NCI-H2171 (cell line): ENCODE measurements at regions not wholly inside any gene's neighbourhood (a gene's known extent, or its start where the extent isn't known, plus 50 kb on each side); places are given as distances from the start of the nearest gene placed in this dataset.
A peak's percentile ranks its signal among the peaks of the same experiment; 100 is the strongest.
"Not testable (repeated sequence)": the region's sequence is repeated elsewhere in the genome, so short reads cannot be mapped to it uniquely, and the experiment has no call there.

Source experiments
- DNase-seq: peaks from one replicate; lab custom pipeline; 2025; lab: John Stamatoyannopoulos, UW

DNA sequence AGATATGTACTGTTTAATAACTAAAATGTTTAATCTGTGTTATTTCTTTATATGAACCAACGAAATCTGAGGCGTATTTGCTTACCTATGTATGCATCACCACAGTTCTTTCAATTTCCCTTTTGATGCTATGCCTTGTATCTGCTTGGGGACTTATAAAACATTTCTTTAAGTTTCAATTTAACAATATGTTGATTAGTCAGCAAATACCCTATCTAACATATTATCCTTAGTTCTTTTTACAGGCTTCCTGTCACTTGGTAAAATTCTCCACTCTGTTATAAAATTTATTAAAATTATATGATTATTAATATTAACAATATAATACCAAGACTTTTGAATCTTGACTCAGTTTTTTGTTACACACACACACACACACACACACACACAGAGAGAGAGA is 174.3 kb downstream of the CPS1 start:
- no peak for DNase-seq

DNA sequence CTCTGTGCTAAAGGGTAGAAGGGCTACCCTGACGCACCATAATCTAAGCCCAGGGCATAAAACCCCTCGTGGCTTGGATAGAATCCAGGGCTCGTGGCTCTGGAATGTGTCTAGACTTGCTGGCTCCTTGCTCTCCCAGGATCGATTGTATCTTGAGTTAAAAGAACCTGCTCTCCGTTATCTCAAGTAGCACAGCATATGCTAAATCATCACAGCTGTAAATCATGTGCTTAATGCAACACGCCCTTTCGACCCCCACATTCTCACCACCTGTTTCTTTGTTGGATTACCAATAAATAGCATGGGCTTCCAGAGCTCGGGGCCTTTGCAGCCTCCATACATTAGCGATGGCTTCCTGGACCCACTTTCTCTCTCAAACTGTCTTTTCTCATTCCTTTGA is 190.4 kb downstream of the CPS1 start:
- DNase-seq, result peak; percentile 49

DNA sequence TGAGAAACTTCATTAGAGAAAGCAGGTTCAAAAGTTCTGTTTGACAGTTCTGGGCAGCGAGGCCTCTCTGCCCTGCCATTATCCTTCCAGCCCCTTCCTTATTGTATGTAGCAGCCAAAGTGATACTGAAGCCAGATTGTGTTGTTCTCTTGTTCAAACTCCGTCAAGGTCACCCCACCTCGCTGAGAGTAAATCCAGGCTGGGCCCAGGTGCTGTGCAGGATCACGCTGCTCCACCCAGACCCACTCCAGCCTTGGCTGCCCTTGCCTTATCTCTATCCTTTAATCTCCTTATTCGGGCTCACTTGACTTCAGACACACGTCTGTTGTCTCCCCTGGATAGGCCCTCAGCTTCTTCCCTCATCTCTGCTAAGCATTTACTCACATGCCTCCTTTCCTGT is 196.1 kb downstream of the CPS1 start:
- DNase-seq, result no peak

- DNase-seq, result no peak
Observed at GRCh38 chr2:210753386-210753785, 197.0 kb downstream of the CPS1 start.

- DNase-seq, result no peak
Observed at GRCh38 chr2:210756855-210757254, 200.5 kb downstream of the CPS1 start.

- no peak for DNase-seq
Observed at GRCh38 chr2:210762604-210763588, 206.5 kb downstream of the CPS1 start.

- no peak for DNase-seq
Observed at GRCh38 chr2:210768329-210768910, 212.0 kb downstream of the CPS1 start.

DNA sequence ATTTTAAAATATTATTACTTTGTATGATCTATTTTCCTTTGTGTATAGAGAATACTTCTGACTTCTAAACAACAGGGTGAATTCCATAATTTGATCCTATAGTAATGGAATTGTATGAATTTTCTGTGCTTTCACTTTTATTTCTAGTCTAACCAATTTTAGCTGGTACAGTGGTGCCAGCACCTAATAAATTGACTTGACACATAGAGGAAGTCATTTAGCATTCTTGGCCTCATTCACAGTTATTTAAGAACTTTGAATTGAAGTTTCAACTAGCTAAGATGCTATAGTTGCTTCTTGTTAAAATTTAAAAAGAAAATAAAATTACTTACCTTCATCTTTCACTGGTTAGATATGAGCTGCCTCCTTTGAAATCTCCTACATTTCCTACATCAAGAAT is 220.4 kb downstream of the CPS1 start:
- no peak for DNase-seq

GRCh38 chr2:210782222-210782621 is 225.8 kb downstream of the CPS1 start:
- DNase-seq, result no peak

DNA sequence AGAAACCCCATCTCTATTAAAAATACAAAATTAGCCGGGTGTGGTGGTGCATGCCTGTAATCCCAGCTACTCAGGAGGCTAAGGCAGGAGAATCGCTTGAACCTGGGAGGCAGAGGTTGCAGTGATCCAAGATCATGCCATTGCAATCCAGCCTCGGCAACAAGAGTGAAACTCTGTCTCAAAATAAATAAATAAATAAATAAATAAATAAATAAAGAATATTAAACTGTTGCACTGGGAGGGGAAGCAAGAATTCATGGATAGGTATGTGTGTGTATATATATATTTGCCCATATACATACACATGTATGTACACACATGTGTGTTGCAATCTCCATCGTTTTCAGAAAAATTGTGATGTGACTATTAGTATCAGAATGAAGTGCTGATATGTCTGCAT is 231.4 kb downstream of the CPS1 start:
- DNase-seq, result not testable (repeated sequence)

GRCh38 chr2:210792000-210792399 is 235.6 kb downstream of the CPS1 start:
- no peak for DNase-seq

DNA sequence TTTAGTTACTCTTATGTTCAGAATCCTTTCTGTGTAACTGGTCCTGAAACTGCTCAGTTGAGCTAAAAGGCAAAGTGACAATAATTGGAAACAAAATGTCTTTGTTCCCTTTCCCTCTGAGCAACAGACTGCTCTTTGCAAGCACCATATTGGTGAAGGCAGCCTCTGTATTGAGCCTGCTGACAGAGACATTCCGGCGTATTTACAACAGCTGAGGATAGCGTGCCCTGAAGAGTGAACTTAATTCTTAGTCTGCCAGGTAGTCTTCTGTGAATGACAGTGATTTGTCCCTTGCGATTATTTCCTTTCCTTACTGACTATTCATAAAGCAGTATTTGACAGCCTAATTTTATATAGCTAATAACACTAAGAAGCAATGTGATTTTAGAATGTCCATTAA is 239.1 kb downstream of the CPS1 start:
- DNase-seq, result no peak

GRCh38 chr2:210798180-210798579 is 241.8 kb downstream of the CPS1 start:
- DNase-seq, result no peak

- no peak for DNase-seq
Observed at GRCh38 chr2:210814251-210815025, 258.0 kb downstream of the CPS1 start.

DNA sequence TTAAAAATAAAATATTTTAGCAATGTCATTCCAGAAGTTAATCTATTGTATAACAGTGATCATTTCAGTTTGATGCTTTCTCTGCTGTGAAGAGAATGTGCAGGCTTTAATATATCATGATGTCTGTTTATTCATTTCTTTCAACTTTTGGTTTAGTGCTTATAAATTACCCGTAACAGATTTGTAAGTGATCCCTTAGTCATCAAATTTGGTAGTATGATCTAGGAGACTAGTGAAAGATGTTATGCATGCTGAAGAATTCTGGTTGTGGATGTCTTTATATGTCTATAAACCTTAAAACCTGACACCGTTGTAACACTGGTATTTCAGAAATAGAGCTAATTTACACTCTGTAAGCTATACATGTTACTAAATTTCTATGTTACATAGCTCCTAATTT is 260.4 kb downstream of the CPS1 start:
- no peak for DNase-seq

GRCh38 chr2:210818473-210818872 is 262.1 kb downstream of the CPS1 start:
- DNase-seq, result no peak

DNA sequence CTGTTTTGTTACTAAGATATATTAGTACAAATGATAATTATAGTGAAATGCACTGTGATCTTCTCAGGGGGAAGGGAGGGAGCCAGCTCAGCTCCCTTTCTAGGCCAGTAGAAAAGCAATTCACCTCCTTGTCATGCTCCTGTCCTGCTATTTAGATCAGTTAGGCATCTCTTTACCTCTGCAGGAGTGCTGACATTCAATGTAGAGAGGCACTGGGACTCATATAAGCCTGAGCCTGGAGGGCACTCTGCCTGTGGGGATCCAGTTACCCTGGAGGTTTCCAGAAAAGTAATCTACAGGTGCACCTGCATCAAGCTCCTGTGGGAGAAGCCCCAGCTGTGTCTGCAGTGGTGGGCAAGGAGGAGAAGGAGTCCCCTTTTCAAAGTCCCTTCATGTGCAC is 277.0 kb downstream of the CPS1 start:
- DNase-seq, result no peak

GRCh38 chr2:210839034-210839433 is 282.6 kb downstream of the CPS1 start:
- no peak for DNase-seq

- DNase-seq, result no peak
Observed at GRCh38 chr2:210839450-210839849, 283.1 kb downstream of the CPS1 start.

GRCh38 chr2:210842896-210843295 is 286.5 kb downstream of the CPS1 start:
- DNase-seq, result no peak

DNA sequence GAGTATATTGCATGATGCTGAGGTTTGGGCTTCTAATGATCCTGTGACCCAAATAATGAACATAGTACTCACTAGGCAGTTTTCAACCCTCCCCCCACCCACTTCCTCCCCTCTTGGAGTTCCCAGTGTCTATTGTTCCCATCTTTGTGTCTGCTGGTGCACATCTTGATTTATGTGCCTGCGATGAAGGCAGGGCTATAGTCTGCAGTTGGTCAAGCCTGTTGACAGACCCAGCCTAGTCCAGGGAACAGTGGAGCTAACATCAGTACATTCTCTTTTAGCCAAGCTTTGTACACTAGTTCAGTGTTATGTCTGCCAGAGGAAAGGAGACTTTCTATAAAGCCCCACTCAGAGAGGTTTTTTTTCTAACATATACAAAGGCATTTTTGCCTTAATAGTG is 287.6 kb downstream of the CPS1 start:
- DNase-seq, result no peak

- DNase-seq, result no peak
Observed at GRCh38 chr2:210859314-210859713, 302.9 kb downstream of the CPS1 start.

GRCh38 chr2:210860276-210860675 is 303.9 kb downstream of the CPS1 start:
- no peak for DNase-seq
